ENCODE measurements at regions not wholly inside any gene's neighbourhood (a gene's known extent, or its start where the extent isn't known, plus 50 kb on each side); places are given as distances from the start of the nearest gene placed in this dataset.

- TF ChIP-seq YY1 (IDR thresholded peaks at IDR 0.05; ENCODE audit: extremely low read depth, insufficient replicate concordance, low read depth, low read length) (no peak), ZNF274 (IDR thresholded peaks at IDR 0.05; ENCODE audit: low read depth, low read length) (no peak), POLR2AphosphoS5 (IDR thresholded peaks at IDR 0.05; ENCODE audit: low read depth, low read length) (no peak), SIN3A (IDR thresholded peaks at IDR 0.05; ENCODE audit: low read depth) (no peak), POLR2A (IDR thresholded peaks at IDR 0.05; ENCODE audit: borderline replicate concordance, extremely low read depth, insufficient read depth, insufficient read length) (no peak), EZH2 (IDR thresholded peaks at IDR 0.05) (no peak), MAX (IDR thresholded peaks at IDR 0.05) (no peak)
Measured at GRCh38 chr20:52787962-52788361, 184.2 kb upstream of the TSHZ2 start (continued).

- DNase-seq (ENCODE audit: low read depth, low spot score) = no peak
- Histone ChIP-seq H3K9me3 (ENCODE audit: control insufficient read depth in 1 of 2, insufficient read depth in 1 of 2, low read depth in 1 of 2, low read length in 2 of 2) (peaks cover 0 to 25% of the 10 kb centered on the region in 2 experiments; a peak in 1 of 4 replicates), H3K27me3 (ENCODE audit: insufficient read depth, low read length) (no peaks in the 10 kb centered on the region), H3K36me3 (ENCODE audit: control insufficient read depth in 1 of 2, insufficient read depth in 2 of 2, low read length in 2 of 2) (no peaks in the 10 kb centered on the region), H3K27ac (ENCODE audit: low read depth, low read length) (no peak overlapping the region), H3K79me2 (ENCODE audit: insufficient read depth, low read length) (no peaks in the 10 kb centered on the region), H3K4me1 (ENCODE audit: control insufficient read depth in 1 of 2, insufficient read depth in 2 of 2, low read length in 2 of 2) (no peaks in the 10 kb centered on the region), H3K4me2 (ENCODE audit: low read length) (no peak overlapping the region), H3K4me3 (replicated peaks in 1 of 2; ENCODE audit: low read depth in 1 of 2, low read length in 2 of 2) (no peak overlapping the region), H3K9ac (ENCODE audit: low read length) (no peak overlapping the region), H2AFZ (ENCODE audit: low read depth, low read length, poor library complexity, severe bottlenecking) (no peak overlapping the region), H3K9me2 (ENCODE audit: insufficient read depth) (no peaks in the 10 kb centered on the region), H4K20me1 (ENCODE audit: insufficient read depth) (no peaks in the 10 kb centered on the region)
- ChIA-PET CTCF (no interaction called here), POLR2A (no interaction called here), RAD21 (ENCODE audit: low non-redundant PET in 1 of 2, low total read pairs in 2 of 2, uncharacterized antibody in 2 of 2, unreplicated experiment in 2 of 2) (no interaction called here)
- no peak for ATAC-seq
- TF ChIP-seq SP1 (IDR thresholded peaks at IDR 0.05; ENCODE audit: low read depth) = no peak
- no peak for TF ChIP-seq SRF (IDR thresholded peaks at IDR 0.05; ENCODE audit: low read depth)
- TF ChIP-seq JUND (IDR thresholded peaks at IDR 0.05) = no peak
- TF ChIP-seq CEBPB (IDR thresholded peaks at IDR 0.05; ENCODE audit: low read depth) = no peak
- no peak for TF ChIP-seq CBX3 (IDR thresholded peaks at IDR 0.05; ENCODE audit: low read depth)
- no peak for TF ChIP-seq ELF1 (IDR thresholded peaks at IDR 0.05; ENCODE audit: borderline replicate concordance, low read depth)
- TF ChIP-seq TCF7L2 (IDR thresholded peaks at IDR 0.05; ENCODE audit: borderline replicate concordance, extremely low read depth, insufficient read depth, insufficient read length) = no peak
- no peak for TF ChIP-seq EZH2phosphoT487 (IDR thresholded peaks at IDR 0.05; ENCODE audit: borderline replicate concordance)
- TF ChIP-seq SIN3A (IDR thresholded peaks at IDR 0.05; ENCODE audit: low read depth) = no peak
- TF ChIP-seq FOSL1 (IDR thresholded peaks at IDR 0.05; ENCODE audit: low read depth) = no peak
- TF ChIP-seq RAD21 (IDR thresholded peaks at IDR 0.05; ENCODE audit: low read depth) = no peak
- no peak for TF ChIP-seq MAX (IDR thresholded peaks at IDR 0.05)
- no peak for TF ChIP-seq ZNF274 (IDR thresholded peaks at IDR 0.05; ENCODE audit: low read depth, low read length)
- BruUV-seq (replicated peaks) = no TSS peak
- intact Hi-C loops (cut with micrococcal nuclease) = no loop called here
Measured at GRCh38 chr20:52787216-52787615, 184.9 kb upstream of the TSHZ2 start.

Measured in HCT116 (cell line).